ENCODE measurements at regions not wholly inside any gene's neighbourhood (a gene's known extent, or its start where the extent isn't known, plus 50 kb on each side); places are given as distances from the start of the nearest gene placed in this dataset.

- no peak for TF ChIP-seq CTCF (conservative IDR thresholded peaks at IDR 0.05; ENCODE audit: low read depth, low read length)
- TF ChIP-seq EZH2phosphoT487 (IDR thresholded peaks at IDR 0.05; ENCODE audit: borderline replicate concordance, low read length), result no peak
- no peak for TF ChIP-seq EZH2 (IDR thresholded peaks at IDR 0.05; ENCODE audit: low read length, unreplicated experiment)
Observed at GRCh38 chr13:89831157-89831556, 1516.3 kb upstream of the MIR17HG start.
